Cardiac fibroblast (primary cell): ENCODE measurements at regions not wholly inside any gene's neighbourhood (a gene's known extent, or its start where the extent isn't known, plus 50 kb on each side); places are given as distances from the start of the nearest gene placed in this dataset.

ENCODE experiments used
- DNase-seq, 2 donors: peaks; one replicate each; pipeline versions ENCODE4 v3.0.0 to v3.0.0-alpha.2; 2010; ENCODE audit warnings: low read depth in 2 of 2
- H3K4me3 ChIP-seq, 2 donors: replicated peaks in 1 of 2; 1 replicate in 1 of 2; 2 replicates in 1 of 2; pipeline ENCODE4 v1.5.1; 2011; ENCODE audit warnings: low read depth in 2 of 2, low read length in 2 of 2, mild to moderate bottlenecking in 2 of 2, moderate library complexity in 1 of 2
- CTCF ChIP-seq: IDR thresholded peaks from one replicate; pipeline ENCODE4 v1.5.1; 2011; ENCODE audit warnings: low read depth, mild to moderate bottlenecking, low read length, inconsistent platforms

GRCh38 chr4:79178760-79179159 is 147.1 kb downstream of the NAA11 start:
- H3K4me3 ChIP-seq, result no peak overlapping the region
- TF ChIP-seq CTCF, result no peak
- peak in 1 of 2 donors; percentile 76 for DNase-seq

GRCh38 chr4:79177388-79177787 is 148.5 kb downstream of the NAA11 start:
- H3K4me3 ChIP-seq, result no peak overlapping the region
- TF ChIP-seq CTCF, result no peak
- DNase-seq, result no peak

- no peak for TF ChIP-seq CTCF
- no peak for DNase-seq
- no peak overlapping the region for H3K4me3 ChIP-seq
These were observed 149.5 kb downstream of the NAA11 start for GRCh38 chr4:79176351-79176750.

- H3K4me3 ChIP-seq, result no peak overlapping the region
- no peak for DNase-seq
- no peak for TF ChIP-seq CTCF
These were observed 150.1 kb downstream of the NAA11 start for GRCh38 chr4:79175716-79176115.

- no peak for DNase-seq
- H3K4me3 ChIP-seq, result no peak overlapping the region
- no peak for TF ChIP-seq CTCF
These were observed 151.2 kb downstream of the NAA11 start for GRCh38 chr4:79174490-79175252.

GRCh38 chr4:79173186-79173585 is 152.7 kb downstream of the NAA11 start:
- DNase-seq, result no peak
- no peak overlapping the region for H3K4me3 ChIP-seq
- TF ChIP-seq CTCF, result no peak

- DNase-seq, result no peak
- TF ChIP-seq CTCF, result no peak
- H3K4me3 ChIP-seq, result no peak overlapping the region
These were observed 155.8 kb downstream of the NAA11 start for GRCh38 chr4:79170077-79170476.
